ENCODE measurements at regions not wholly inside any gene's neighbourhood (a gene's known extent, or its start where the extent isn't known, plus 50 kb on each side); places are given as distances from the start of the nearest gene placed in this dataset.
"Not testable (repeated sequence)": the region's sequence is repeated elsewhere in the genome, so short reads cannot be mapped to it uniquely, and the experiment has no call there.

DNA sequence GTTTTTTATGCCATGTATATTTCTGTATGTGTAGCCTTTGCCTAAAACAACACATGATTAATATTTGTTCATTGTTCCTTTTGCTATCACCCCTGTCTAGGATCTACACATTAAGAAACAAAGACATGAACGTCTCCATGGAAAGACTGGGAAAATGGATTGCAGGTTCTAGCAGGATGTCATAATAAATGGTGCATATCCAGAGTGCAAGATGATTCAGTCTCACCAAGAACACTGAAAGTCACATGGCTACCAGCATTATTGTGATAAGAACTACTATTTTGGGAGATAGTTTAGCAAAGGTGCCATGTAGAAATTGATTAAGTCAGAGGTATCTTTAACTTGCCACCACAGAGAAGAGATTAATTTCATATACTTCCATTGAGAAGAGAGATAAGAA lies 398.3 kb downstream of the OR4F29 start:
- H4K8ac ChIP-seq (ENCODE audit: low read depth, low read length); H3K9ac ChIP-seq (ENCODE audit: low read length); H2BK120ac ChIP-seq (ENCODE audit: low read depth, low read length); H3K56ac ChIP-seq (ENCODE audit: low read length); H2BK15ac ChIP-seq (replicated peaks; ENCODE audit: low read depth); H2BK5ac ChIP-seq (ENCODE audit: low read length); H3K36me3 ChIP-seq (ENCODE audit: control insufficient read depth, insufficient read depth, low read length); H3K79me2 ChIP-seq (ENCODE audit: control insufficient read depth, insufficient read depth, low read length); H3K4me2 ChIP-seq (ENCODE audit: low read length); DNase-seq; H3K18ac ChIP-seq (ENCODE audit: low read length); H4K5ac ChIP-seq (ENCODE audit: low read length); H2AK5ac ChIP-seq (ENCODE audit: low read length); H3K79me1 ChIP-seq (ENCODE audit: low read length); H3K4me3 ChIP-seq (ENCODE audit: low read length); H3K4ac ChIP-seq (ENCODE audit: low read depth, low read length); H3K27me3 ChIP-seq (ENCODE audit: insufficient read depth, low read length, poor library complexity); H3K27ac ChIP-seq (ENCODE audit: low read depth, low read length); H3K4me1 ChIP-seq (ENCODE audit: control insufficient read depth, low read depth, low read length); H3K23ac ChIP-seq (ENCODE audit: low read length): not testable (repeated sequence)
- WGBS (ENCODE audit: extremely low coverage, insufficient coverage, low lambda C conversion rate): no CpG with 5 or more reads among the region's 1 CpG

DNA sequence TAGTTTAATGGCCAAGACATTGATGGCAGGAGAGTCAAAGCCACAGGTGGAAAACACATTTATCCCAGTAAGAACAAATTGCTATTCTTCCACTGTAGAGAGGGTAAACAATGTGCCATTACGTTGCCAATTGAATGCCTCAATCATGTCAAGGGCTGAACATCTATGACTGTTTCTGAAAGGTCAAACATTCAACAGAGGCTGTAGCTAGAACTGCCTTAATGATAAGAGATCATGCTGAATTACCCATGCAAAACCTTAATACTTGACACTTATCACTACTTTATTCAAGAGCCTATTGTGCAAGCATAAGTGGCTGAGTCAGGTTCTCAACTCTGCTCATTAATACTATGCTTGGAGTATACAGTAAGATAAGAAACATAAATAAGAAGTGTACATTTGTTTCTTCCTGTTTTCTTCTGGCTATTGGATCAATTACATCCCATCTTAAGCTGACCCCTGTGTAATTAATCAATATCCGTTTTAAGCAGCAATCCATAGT lies 409.5 kb downstream of the OR4F29 start:
- not testable (repeated sequence) for H3K36me3 ChIP-seq (ENCODE audit: control insufficient read depth, insufficient read depth, low read length); H3K79me2 ChIP-seq (ENCODE audit: control insufficient read depth, insufficient read depth, low read length); DNase-seq; H3K56ac ChIP-seq (ENCODE audit: low read length); H2AK5ac ChIP-seq (ENCODE audit: low read length); H3K18ac ChIP-seq (ENCODE audit: low read length); H3K27me3 ChIP-seq (ENCODE audit: insufficient read depth, low read length, poor library complexity); H4K8ac ChIP-seq (ENCODE audit: low read depth, low read length); H3K79me1 ChIP-seq (ENCODE audit: low read length); H2BK5ac ChIP-seq (ENCODE audit: low read length); H3K23ac ChIP-seq (ENCODE audit: low read length); H3K27ac ChIP-seq (ENCODE audit: low read depth, low read length); H3K4me1 ChIP-seq (ENCODE audit: control insufficient read depth, low read depth, low read length); H3K4ac ChIP-seq (ENCODE audit: low read depth, low read length); H2BK120ac ChIP-seq (ENCODE audit: low read depth, low read length); H2BK15ac ChIP-seq (replicated peaks; ENCODE audit: low read depth); H3K4me2 ChIP-seq (ENCODE audit: low read length); H3K4me3 ChIP-seq (ENCODE audit: low read length); H3K9ac ChIP-seq (ENCODE audit: low read length); H4K5ac ChIP-seq (ENCODE audit: low read length)
- WGBS (ENCODE audit: extremely low coverage, insufficient coverage, low lambda C conversion rate): no CpG with 5 or more reads among the region's 2 CpGs

DNA sequence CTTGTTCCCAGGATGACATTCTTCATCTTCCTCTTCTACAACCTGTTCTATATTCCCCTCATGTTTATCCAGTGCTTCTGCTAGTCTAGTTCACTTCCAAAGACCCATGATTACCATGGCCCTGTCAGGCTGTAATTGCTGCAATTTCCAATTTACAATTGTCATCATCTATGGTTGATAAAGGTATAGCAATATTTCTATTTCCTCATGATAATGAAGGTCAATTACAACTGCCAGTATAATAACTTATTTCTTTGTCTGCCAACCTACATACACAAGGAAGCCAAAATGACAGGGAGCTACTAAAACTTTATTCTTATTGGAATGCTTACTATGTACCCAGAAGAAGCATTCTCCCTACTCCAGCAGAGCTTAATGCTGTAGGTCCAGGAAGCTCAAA lies 410.3 kb downstream of the OR4F29 start:
- not testable (repeated sequence) for H3K4me1 ChIP-seq (ENCODE audit: control insufficient read depth, low read depth, low read length); H2BK15ac ChIP-seq (replicated peaks; ENCODE audit: low read depth); DNase-seq; H3K56ac ChIP-seq (ENCODE audit: low read length); H4K5ac ChIP-seq (ENCODE audit: low read length); H3K4me3 ChIP-seq (ENCODE audit: low read length); H3K23ac ChIP-seq (ENCODE audit: low read length); H3K79me1 ChIP-seq (ENCODE audit: low read length); H2BK120ac ChIP-seq (ENCODE audit: low read depth, low read length); H3K27ac ChIP-seq (ENCODE audit: low read depth, low read length); H3K18ac ChIP-seq (ENCODE audit: low read length); H3K79me2 ChIP-seq (ENCODE audit: control insufficient read depth, insufficient read depth, low read length); H3K9ac ChIP-seq (ENCODE audit: low read length); H3K4me2 ChIP-seq (ENCODE audit: low read length); H3K36me3 ChIP-seq (ENCODE audit: control insufficient read depth, insufficient read depth, low read length); H3K27me3 ChIP-seq (ENCODE audit: insufficient read depth, low read length, poor library complexity); H2AK5ac ChIP-seq (ENCODE audit: low read length); H4K8ac ChIP-seq (ENCODE audit: low read depth, low read length); H3K4ac ChIP-seq (ENCODE audit: low read depth, low read length); H2BK5ac ChIP-seq (ENCODE audit: low read length)

DNA sequence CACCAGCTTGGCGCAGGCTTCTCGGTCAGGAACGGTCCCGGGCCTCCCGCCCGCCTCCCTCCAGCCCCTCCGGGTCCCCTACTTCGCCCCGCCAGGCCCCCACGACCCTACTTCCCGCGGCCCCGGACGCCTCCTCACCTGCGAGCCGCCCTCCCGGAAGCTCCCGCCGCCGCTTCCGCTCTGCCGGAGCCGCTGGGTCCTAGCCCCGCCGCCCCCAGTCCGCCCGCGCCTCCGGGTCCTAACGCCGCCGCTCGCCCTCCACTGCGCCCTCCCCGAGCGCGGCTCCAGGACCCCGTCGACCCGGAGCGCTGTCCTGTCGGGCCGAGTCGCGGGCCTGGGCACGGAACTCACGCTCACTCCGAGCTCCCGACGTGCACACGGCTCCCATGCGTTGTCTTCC lies 422.3 kb downstream of the OR4F29 start:
- H3K27me3 ChIP-seq (ENCODE audit: insufficient read depth, low read length, poor library complexity); H2BK120ac ChIP-seq (ENCODE audit: low read depth, low read length); H3K4me3 ChIP-seq (ENCODE audit: low read length); H3K4me2 ChIP-seq (ENCODE audit: low read length); H3K79me1 ChIP-seq (ENCODE audit: low read length); H3K27ac ChIP-seq (ENCODE audit: low read depth, low read length); H3K4me1 ChIP-seq (ENCODE audit: control insufficient read depth, low read depth, low read length); H3K4ac ChIP-seq (ENCODE audit: low read depth, low read length); H3K9ac ChIP-seq (ENCODE audit: low read length); H3K18ac ChIP-seq (ENCODE audit: low read length); H2AK5ac ChIP-seq (ENCODE audit: low read length); H4K8ac ChIP-seq (ENCODE audit: low read depth, low read length); H4K5ac ChIP-seq (ENCODE audit: low read length); H3K36me3 ChIP-seq (ENCODE audit: control insufficient read depth, insufficient read depth, low read length); H3K56ac ChIP-seq (ENCODE audit: low read length); DNase-seq; H3K23ac ChIP-seq (ENCODE audit: low read length); H2BK5ac ChIP-seq (ENCODE audit: low read length); H3K79me2 ChIP-seq (ENCODE audit: control insufficient read depth, insufficient read depth, low read length); H2BK15ac ChIP-seq (replicated peaks; ENCODE audit: low read depth): not testable (repeated sequence)
- WGBS (ENCODE audit: extremely low coverage, insufficient coverage, low lambda C conversion rate): no CpG with 5 or more reads among the region's 52 CpGs

DNA sequence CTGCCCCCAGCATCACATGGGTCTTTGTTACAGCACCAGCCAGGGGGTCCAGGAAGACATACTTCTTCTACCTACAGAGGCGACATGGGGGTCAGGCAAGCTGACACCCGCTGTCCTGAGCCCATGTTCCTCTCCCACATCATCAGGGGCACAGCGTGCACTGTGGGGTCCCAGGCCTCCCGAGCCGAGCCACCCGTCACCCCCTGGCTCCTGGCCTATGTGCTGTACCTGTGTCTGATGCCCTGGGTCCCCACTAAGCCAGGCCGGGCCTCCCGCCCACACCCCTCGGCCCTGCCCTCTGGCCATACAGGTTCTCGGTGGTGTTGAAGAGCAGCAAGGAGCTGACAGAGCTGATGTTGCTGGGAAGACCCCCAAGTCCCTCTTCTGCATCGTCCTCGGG lies 434.2 kb downstream of the OR4F29 start:
- no CpG with 5 or more reads among the region's 12 CpGs for WGBS (ENCODE audit: extremely low coverage, insufficient coverage, low lambda C conversion rate)
- not testable (repeated sequence) for H3K23ac ChIP-seq (ENCODE audit: low read length); H3K27ac ChIP-seq (ENCODE audit: low read depth, low read length); H2AK5ac ChIP-seq (ENCODE audit: low read length); H4K5ac ChIP-seq (ENCODE audit: low read length); H3K4me3 ChIP-seq (ENCODE audit: low read length); H3K9ac ChIP-seq (ENCODE audit: low read length); H3K79me2 ChIP-seq (ENCODE audit: control insufficient read depth, insufficient read depth, low read length); H2BK5ac ChIP-seq (ENCODE audit: low read length); DNase-seq; H2BK120ac ChIP-seq (ENCODE audit: low read depth, low read length); H3K56ac ChIP-seq (ENCODE audit: low read length); H3K4ac ChIP-seq (ENCODE audit: low read depth, low read length); H3K36me3 ChIP-seq (ENCODE audit: control insufficient read depth, insufficient read depth, low read length); H3K18ac ChIP-seq (ENCODE audit: low read length); H3K4me2 ChIP-seq (ENCODE audit: low read length); H3K27me3 ChIP-seq (ENCODE audit: insufficient read depth, low read length, poor library complexity); H4K8ac ChIP-seq (ENCODE audit: low read depth, low read length); H3K79me1 ChIP-seq (ENCODE audit: low read length); H3K4me1 ChIP-seq (ENCODE audit: control insufficient read depth, low read depth, low read length); H2BK15ac ChIP-seq (replicated peaks; ENCODE audit: low read depth)

DNA sequence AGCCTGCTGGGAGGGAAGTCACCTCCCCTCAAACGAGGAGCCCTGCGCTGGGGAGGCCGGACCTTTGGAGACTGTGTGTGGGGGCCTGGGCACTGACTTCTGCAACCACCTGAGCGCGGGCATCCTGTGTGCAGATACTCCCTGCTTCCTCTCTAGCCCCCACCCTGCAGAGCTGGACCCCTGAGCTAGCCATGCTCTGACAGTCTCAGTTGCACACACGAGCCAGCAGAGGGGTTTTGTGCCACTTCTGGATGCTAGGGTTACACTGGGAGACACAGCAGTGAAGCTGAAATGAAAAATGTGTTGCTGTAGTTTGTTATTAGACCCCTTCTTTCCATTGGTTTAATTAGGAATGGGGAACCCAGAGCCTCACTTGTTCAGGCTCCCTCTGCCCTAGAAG lies 435.5 kb downstream of the OR4F29 start:
- H2BK5ac ChIP-seq (ENCODE audit: low read length); H4K8ac ChIP-seq (ENCODE audit: low read depth, low read length); H3K4me1 ChIP-seq (ENCODE audit: control insufficient read depth, low read depth, low read length); H3K18ac ChIP-seq (ENCODE audit: low read length); H2AK5ac ChIP-seq (ENCODE audit: low read length); H3K27ac ChIP-seq (ENCODE audit: low read depth, low read length); H3K4ac ChIP-seq (ENCODE audit: low read depth, low read length); H4K5ac ChIP-seq (ENCODE audit: low read length); H3K4me3 ChIP-seq (ENCODE audit: low read length); H3K23ac ChIP-seq (ENCODE audit: low read length); H3K79me2 ChIP-seq (ENCODE audit: control insufficient read depth, insufficient read depth, low read length); H3K4me2 ChIP-seq (ENCODE audit: low read length); DNase-seq; H3K36me3 ChIP-seq (ENCODE audit: control insufficient read depth, insufficient read depth, low read length); H2BK15ac ChIP-seq (replicated peaks; ENCODE audit: low read depth); H3K79me1 ChIP-seq (ENCODE audit: low read length); H3K56ac ChIP-seq (ENCODE audit: low read length); H2BK120ac ChIP-seq (ENCODE audit: low read depth, low read length); H3K27me3 ChIP-seq (ENCODE audit: insufficient read depth, low read length, poor library complexity); H3K9ac ChIP-seq (ENCODE audit: low read length): not testable (repeated sequence)
- WGBS (ENCODE audit: extremely low coverage, insufficient coverage, low lambda C conversion rate): no CpG with 5 or more reads among the region's 6 CpGs

Data from mesendoderm (in vitro differentiated cells).